Activated naive CD8-positive, alpha-beta T cell treated with anti-CD3 and anti-CD28 coated beads, Interleukin-2, amount 10 ng/mL, durations not matched to agents 7 days and 5 days (primary cell): ENCODE measurements at regions not wholly inside any gene's neighbourhood (a gene's known extent, or its start where the extent isn't known, plus 50 kb on each side); places are given as distances from the start of the nearest gene placed in this dataset.

Experiments
- ATAC-seq: fragments of 150-1000 bp; cut with Tn5 transposase; one replicate; pipeline ENCODE4 v1.10.0; 2021; ENCODE audit warnings: low read depth, moderate library complexity
- POLR2A ChIA-PET: fragments of 350-600 bp; sonication (Branson Sonifier 250); formaldehyde crosslinking; loops from one replicate; lab custom pipeline; 2021; ENCODE audit warnings: antibody characterized with exemption; lab: Charles Lee
- DNase-seq: peaks from one replicate; pipeline ENCODE4 v3.0.0; 2021
- H3K27ac Mint-ChIP-seq: one replicate; pipeline ENCODE4 v1.8.0; 2022; ENCODE audit warnings: mild to moderate bottlenecking, mixed read lengths
- H3K27me3 Mint-ChIP-seq: one replicate; pipeline ENCODE4 v1.8.0; 2022; ENCODE audit warnings: mild to moderate bottlenecking, moderate library complexity, mixed read lengths
- H3K36me3 Mint-ChIP-seq: one replicate; pipeline ENCODE4 v1.8.0; 2021; ENCODE audit warnings: mild to moderate bottlenecking, mixed read lengths
- H3K4me1 Mint-ChIP-seq: one replicate; pipeline ENCODE4 v1.8.0; 2021; ENCODE audit warnings: mixed read lengths
- H3K4me3 Mint-ChIP-seq: one replicate; pipeline ENCODE4 v1.8.0; 2022; ENCODE audit warnings: mild to moderate bottlenecking, moderate library complexity, mixed read lengths
- H3K9me3 Mint-ChIP-seq: one replicate; pipeline ENCODE4 v1.8.0; 2021; ENCODE audit warnings: mixed read lengths

- H3K36me3 Mint-ChIP-seq: no peaks in the 10 kb centered on the region
- POLR2A ChIA-PET: no interaction called here
Observed at GRCh38 chr13:99724633-99725517, 223.6 kb downstream of the TM9SF2 start.

DNA sequence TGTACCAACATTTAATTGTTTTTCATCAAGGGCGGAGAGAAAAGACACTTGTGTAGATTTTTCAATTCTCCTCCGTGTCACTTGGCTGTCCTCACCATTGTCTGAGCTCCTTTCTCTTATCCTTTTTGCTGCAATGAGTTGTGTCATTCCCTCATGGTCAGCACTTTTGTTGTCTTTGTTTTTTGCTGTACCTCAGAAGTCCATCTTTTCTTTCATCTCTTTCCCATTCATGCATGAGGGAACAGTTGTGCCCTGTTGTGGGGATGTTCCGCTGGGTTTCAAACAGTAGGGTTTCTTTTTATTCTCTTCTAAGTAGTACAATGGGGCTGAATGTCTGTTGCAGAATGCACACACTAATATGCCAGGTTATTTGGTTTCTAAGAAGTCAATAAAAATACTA is 222.6 kb downstream of the TM9SF2 start:
- H3K9me3 Mint-ChIP-seq: no peaks in the 10 kb centered on the region
- DNase-seq: no peak
- POLR2A ChIA-PET: no interaction called here
- peaks cover 2% of the 10 kb centered on the region for H3K4me1 Mint-ChIP-seq
- H3K27me3 Mint-ChIP-seq: peaks cover 2% of the 10 kb centered on the region
- no peak for ATAC-seq
- no peak overlapping the region for H3K4me3 Mint-ChIP-seq
- H3K27ac Mint-ChIP-seq: no peak overlapping the region
- no peaks in the 10 kb centered on the region for H3K36me3 Mint-ChIP-seq

More at GRCh38 chr13:99724633-99725517, 223.6 kb downstream of the TM9SF2 start:
- no peak for DNase-seq
- no peak for ATAC-seq
- Mint-ChIP-seq H3K4me1 (peaks cover 2% of the 10 kb centered on the region), H3K27me3 (peaks cover 2% of the 10 kb centered on the region), H3K4me3 (no peak overlapping the region), H3K9me3 (no peaks in the 10 kb centered on the region), H3K27ac (no peak overlapping the region)

- POLR2A ChIA-PET: no interaction called here
- Mint-ChIP-seq H3K4me3 (no peak overlapping the region), H3K27me3 (peaks cover 2% of the 10 kb centered on the region), H3K36me3 (no peaks in the 10 kb centered on the region), H3K4me1 (peaks cover 2% of the 10 kb centered on the region), H3K27ac (no peak overlapping the region), H3K9me3 (no peaks in the 10 kb centered on the region)
- no peak for DNase-seq
- no peak for ATAC-seq
Observed at GRCh38 chr13:99722931-99723330, 221.7 kb downstream of the TM9SF2 start.

DNA sequence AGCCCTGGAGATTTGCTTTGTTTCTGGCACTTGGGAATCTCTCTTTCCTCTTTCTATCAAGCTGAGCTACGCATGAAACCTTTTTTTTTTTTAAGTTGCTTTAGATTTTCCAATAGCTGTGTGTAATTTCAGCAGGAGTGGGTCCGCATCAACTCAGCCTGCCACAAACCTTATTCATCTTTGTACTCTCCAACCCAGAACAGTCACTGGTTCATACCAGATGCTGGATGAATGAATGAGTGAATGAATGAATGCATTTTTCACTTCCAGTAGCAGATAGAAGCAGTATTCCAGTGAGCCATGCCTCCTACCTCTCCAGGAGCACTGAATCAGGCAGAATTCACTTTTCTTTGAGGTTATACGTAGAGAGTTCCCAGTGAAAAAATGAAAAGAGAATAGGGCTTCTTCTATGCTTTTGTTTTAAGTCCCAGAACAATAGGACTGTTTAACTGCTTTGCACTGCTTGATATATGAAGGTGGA is 221.1 kb downstream of the TM9SF2 start:
- no peaks in the 10 kb centered on the region for H3K36me3 Mint-ChIP-seq
- ATAC-seq: no peak
- H3K27ac Mint-ChIP-seq: no peak overlapping the region
- POLR2A ChIA-PET: no interaction called here
- no peaks in the 10 kb centered on the region for H3K9me3 Mint-ChIP-seq
- no peak for DNase-seq
- peaks cover 2% of the 10 kb centered on the region for H3K4me1 Mint-ChIP-seq
- peaks cover 2% of the 10 kb centered on the region for H3K27me3 Mint-ChIP-seq
- H3K4me3 Mint-ChIP-seq: no peak overlapping the region

DNA sequence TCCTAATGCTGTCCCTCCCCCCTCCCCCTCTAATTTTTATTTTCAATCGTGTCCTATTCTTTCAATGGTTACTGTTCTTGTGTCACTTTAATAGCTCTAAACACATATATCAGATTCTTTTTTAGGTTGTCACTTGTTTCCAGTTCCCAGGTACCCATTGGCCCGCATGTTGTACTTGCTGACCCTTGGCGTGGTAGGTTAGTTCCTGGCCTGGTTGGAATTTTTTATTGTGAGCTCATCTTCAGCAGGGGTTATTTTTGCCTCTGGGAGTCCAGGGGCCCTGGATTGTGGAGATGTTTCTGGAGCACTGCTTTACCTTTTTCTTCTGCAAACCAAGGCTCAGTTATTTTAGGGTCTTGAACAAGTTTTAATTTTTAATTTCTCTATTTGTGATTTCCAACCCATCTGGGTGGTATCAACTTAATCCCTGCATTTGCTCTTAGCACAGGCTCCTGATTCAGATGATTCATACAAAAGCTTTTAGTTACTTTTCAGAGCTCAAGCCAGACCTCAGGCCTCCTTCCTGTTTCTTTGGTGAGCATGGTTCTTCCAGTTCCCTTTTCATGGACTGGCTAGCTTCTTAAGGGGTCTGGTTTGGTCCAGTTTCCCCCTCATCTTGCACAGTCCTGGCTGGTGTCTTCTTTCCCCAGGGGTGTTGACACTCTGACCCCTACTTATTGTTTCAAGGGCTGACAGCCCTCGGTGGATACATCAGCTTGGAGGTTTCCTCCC is 220.5 kb downstream of the TM9SF2 start:
- Mint-ChIP-seq H3K27me3 (peaks cover 2% of the 10 kb centered on the region), H3K36me3 (no peaks in the 10 kb centered on the region), H3K27ac (no peak overlapping the region), H3K4me1 (peaks cover 2% of the 10 kb centered on the region), H3K9me3 (no peaks in the 10 kb centered on the region), H3K4me3 (no peak overlapping the region)
- no peak for ATAC-seq
- no peak for DNase-seq
- POLR2A ChIA-PET: no interaction called here

DNA sequence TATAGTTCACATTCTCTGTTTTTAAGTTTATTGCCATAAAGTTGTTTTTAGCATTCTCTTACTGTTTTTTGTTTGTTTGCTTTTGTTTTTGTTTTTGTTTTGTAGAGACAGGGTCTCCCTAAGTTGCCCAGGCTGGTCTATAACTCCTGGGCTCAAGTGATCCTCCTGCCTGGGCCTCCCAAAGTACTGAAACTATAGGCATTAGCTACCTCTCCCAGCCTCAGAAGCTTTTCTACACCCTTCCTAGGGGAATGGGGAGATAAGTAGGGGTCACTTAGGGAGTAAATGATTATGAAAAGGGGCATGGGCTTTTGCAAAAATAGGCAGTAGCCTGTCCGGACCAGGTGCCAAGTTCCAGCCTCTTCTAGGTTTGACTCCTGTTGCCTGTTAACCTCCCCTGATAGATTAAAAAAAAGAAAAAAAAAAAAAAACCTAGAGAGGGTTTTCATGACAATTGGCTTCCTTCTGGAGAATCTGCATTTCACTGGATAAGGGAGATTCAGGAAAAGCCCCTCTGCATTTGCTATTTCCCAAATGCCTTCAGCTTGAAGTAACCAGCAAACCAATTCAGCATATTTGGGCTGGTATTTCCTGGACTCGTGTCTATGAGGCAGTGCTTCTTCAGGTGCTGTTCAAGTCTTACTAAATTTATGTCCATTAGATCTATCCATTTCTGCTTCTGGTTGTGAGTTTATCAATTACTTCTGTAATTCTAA is 216.8 kb downstream of the TM9SF2 start:
- no peak overlapping the region for H3K4me3 Mint-ChIP-seq
- no peak overlapping the region for H3K27ac Mint-ChIP-seq
- H3K4me1 Mint-ChIP-seq: peaks cover 2% of the 10 kb centered on the region
- ATAC-seq (no peak), DNase-seq (no peak)
- POLR2A ChIA-PET: no interaction called here
- peaks cover 2% of the 10 kb centered on the region for H3K27me3 Mint-ChIP-seq
- no peaks in the 10 kb centered on the region for H3K9me3 Mint-ChIP-seq
- H3K36me3 Mint-ChIP-seq: no peaks in the 10 kb centered on the region

GRCh38 chr13:99709134-99709533 is 207.9 kb downstream of the TM9SF2 start:
- ATAC-seq: no peak
- POLR2A ChIA-PET: no interaction called here
- Mint-ChIP-seq H3K27me3 (no peaks in the 10 kb centered on the region), H3K9me3 (no peaks in the 10 kb centered on the region), H3K4me1 (no peaks in the 10 kb centered on the region), H3K36me3 (no peaks in the 10 kb centered on the region), H3K4me3 (no peak overlapping the region), H3K27ac (no peak overlapping the region)
- no peak for DNase-seq

DNA sequence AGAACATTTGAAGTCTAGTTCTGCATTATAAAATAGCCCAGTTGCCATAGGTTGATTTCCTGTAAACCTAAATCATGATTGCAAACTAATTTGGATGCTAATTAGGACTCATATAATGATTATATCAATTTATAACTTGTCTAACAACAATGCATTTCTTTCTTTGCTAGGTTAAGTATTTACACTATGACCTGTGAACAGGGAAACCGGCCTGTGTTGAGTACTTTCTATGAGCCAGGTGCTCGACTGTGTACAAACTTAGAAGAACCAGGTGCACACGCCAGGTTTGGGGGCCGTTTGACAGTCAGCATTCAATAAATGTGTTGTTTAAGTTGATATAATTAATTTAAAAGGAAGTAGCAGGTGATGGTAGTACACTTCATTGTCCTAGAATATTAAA is 203.1 kb downstream of the TM9SF2 start:
- no peaks in the 10 kb centered on the region for H3K9me3 Mint-ChIP-seq
- DNase-seq (no peak), ATAC-seq (no peak)
- no peak overlapping the region for H3K27ac Mint-ChIP-seq
- POLR2A ChIA-PET: no interaction called here
- no peaks in the 10 kb centered on the region for H3K36me3 Mint-ChIP-seq
- H3K4me1 Mint-ChIP-seq: peaks cover 1% of the 10 kb centered on the region
- no peak overlapping the region for H3K4me3 Mint-ChIP-seq
- H3K27me3 Mint-ChIP-seq: no peaks in the 10 kb centered on the region

GRCh38 chr13:99703908-99704307 is 202.6 kb downstream of the TM9SF2 start:
- no peaks in the 10 kb centered on the region for H3K9me3 Mint-ChIP-seq
- ATAC-seq: no peak
- no peak for DNase-seq
- no peak overlapping the region for H3K4me3 Mint-ChIP-seq
- H3K27ac Mint-ChIP-seq: no peak overlapping the region
- POLR2A ChIA-PET: no interaction called here
- no peaks in the 10 kb centered on the region for H3K36me3 Mint-ChIP-seq
- no peaks in the 10 kb centered on the region for H3K27me3 Mint-ChIP-seq
- peaks cover 1% of the 10 kb centered on the region for H3K4me1 Mint-ChIP-seq

GRCh38 chr13:99702687-99703319 is 201.5 kb downstream of the TM9SF2 start:
- H3K27me3 Mint-ChIP-seq: no peaks in the 10 kb centered on the region
- H3K9me3 Mint-ChIP-seq: no peaks in the 10 kb centered on the region
- H3K27ac Mint-ChIP-seq: no peak overlapping the region

DNA sequence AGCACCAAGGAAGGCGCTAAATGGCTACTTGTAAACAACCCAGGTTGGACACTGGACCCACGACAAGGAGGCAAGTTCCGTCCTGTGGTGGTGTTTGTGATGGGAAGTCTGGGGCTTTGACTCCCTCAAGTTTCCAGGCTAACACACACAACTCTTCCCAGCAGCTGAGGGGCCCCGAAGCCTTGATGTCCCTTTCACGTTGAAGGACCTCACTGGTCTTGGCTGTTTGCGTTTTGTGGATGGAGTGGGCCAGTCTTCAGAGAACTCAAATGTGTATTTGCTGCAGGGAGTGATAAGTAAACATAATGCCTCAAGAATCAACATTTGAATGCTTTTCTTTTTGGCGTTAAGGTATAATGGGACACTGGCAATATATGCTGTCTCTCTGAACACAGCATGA is 199.2 kb downstream of the TM9SF2 start:
- ATAC-seq (no peak), DNase-seq (no peak)
- Mint-ChIP-seq H3K27ac (no peak overlapping the region), H3K27me3 (no peaks in the 10 kb centered on the region), H3K4me1 (peaks cover 1% of the 10 kb centered on the region), H3K4me3 (no peak overlapping the region), H3K36me3 (no peaks in the 10 kb centered on the region), H3K9me3 (no peaks in the 10 kb centered on the region)
- POLR2A ChIA-PET: no interaction called here

More at GRCh38 chr13:99702687-99703319, 201.5 kb downstream of the TM9SF2 start:
- Mint-ChIP-seq H3K36me3 (no peaks in the 10 kb centered on the region), H3K4me3 (no peak overlapping the region), H3K4me1 (peaks cover 1% of the 10 kb centered on the region)
- ATAC-seq (no peak), DNase-seq (no peak)
- POLR2A ChIA-PET: no interaction called here

DNA sequence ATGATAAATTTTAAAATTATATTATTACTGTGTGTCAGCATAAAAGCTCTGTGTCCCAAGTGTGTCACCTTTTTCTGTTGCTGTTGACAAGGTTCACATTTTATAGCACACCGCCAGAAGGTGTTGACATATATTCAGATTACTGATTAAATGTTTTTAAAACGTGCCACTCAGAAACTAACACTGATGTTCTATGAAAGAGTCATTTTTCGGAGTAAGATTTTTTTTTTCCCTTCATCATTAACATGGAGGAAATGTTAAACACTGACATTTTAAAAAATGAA is 197.5 kb downstream of the TM9SF2 start:
- POLR2A ChIA-PET: no interaction called here

More for the DNA sequence above, 197.5 kb downstream of the TM9SF2 start:
- Mint-ChIP-seq H3K27me3 (no peaks in the 10 kb centered on the region), H3K36me3 (no peaks in the 10 kb centered on the region), H3K9me3 (no peaks in the 10 kb centered on the region), H3K27ac (no peak overlapping the region), H3K4me3 (no peak overlapping the region), H3K4me1 (peaks cover 1% of the 10 kb centered on the region)
- DNase-seq (no peak), ATAC-seq (no peak)
